H1 (cell line): ENCODE measurements at regions not wholly inside any gene's neighbourhood (a gene's known extent, or its start where the extent isn't known, plus 50 kb on each side); places are given as distances from the start of the nearest gene placed in this dataset.

Experiments
- CEBPB ChIP-seq: IDR thresholded peaks from 2 replicates; pipeline ENCODE4 v1.6.1; 2012; ENCODE audit warnings: low read depth, low read length
- PHF8 ChIP-seq: fragments of 200-600 bp; sonication (generic); conservative IDR thresholded peaks from 2 replicates; pipeline ENCODE4 v1.7.1; 2012; ENCODE audit warnings: low read depth, mild to moderate bottlenecking, inconsistent platforms, low read length, moderate library complexity
- POLR2AphosphoS5 ChIP-seq: IDR thresholded peaks from 2 replicates; pipeline ENCODE4 v1.6.1; 2011; ENCODE audit warnings: low read depth, low read length
- RAD21 ChIP-seq, 2 experiments: IDR thresholded peaks in 1 of 2; conservative IDR thresholded peaks in 1 of 2; 2 replicates each; pipeline ENCODE4 v1.6.1; 2011; ENCODE audit warnings: low read depth in 2 of 2, low read length in 2 of 2, improper control_type of control experiment in 1 of 2, inconsistent platforms in 1 of 2, mild to moderate bottlenecking in 1 of 2, moderate library complexity in 1 of 2
- RBBP5 ChIP-seq: IDR thresholded peaks from 2 replicates; pipeline ENCODE4 v1.7.1; 2012; ENCODE audit warnings: low read depth, mild to moderate bottlenecking, inconsistent platforms, low read length, moderate library complexity, borderline replicate concordance
- TF ChIP-seq, protein P1 (sequence below): fragments of 300-600 bp; sonication (generic); IDR thresholded peaks from 2 replicates; pipeline ENCODE4 v1.7.1; 2012; ENCODE audit warnings: low read length, moderate library complexity, mild to moderate bottlenecking, inconsistent platforms; ENCODE audit not compliant: insufficient replicate concordance
- TF ChIP-seq, protein P2 (sequence below): IDR thresholded peaks from 2 replicates; pipeline ENCODE4 v1.6.1; 2012; ENCODE audit warnings: inconsistent platforms

DNA sequence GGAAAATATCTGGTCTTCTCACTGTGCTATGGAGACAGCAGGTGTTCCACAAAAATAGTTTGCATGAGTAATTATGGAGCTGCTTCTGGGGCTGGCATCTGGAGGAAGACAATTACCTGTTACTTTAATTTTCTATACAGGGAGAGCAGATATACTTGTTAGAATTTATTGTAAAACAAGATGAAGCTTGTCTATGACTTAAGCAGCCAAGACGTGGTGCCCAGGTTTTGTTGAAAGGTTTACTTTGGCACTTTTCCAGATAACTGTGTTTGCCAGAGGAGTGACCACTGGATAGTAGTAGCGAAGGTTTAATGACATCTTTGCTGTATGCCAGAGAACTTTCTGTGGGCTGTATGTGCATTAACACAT is 134.5 kb upstream of the KL start (continued):
- TF ChIP-seq, protein P1, sequence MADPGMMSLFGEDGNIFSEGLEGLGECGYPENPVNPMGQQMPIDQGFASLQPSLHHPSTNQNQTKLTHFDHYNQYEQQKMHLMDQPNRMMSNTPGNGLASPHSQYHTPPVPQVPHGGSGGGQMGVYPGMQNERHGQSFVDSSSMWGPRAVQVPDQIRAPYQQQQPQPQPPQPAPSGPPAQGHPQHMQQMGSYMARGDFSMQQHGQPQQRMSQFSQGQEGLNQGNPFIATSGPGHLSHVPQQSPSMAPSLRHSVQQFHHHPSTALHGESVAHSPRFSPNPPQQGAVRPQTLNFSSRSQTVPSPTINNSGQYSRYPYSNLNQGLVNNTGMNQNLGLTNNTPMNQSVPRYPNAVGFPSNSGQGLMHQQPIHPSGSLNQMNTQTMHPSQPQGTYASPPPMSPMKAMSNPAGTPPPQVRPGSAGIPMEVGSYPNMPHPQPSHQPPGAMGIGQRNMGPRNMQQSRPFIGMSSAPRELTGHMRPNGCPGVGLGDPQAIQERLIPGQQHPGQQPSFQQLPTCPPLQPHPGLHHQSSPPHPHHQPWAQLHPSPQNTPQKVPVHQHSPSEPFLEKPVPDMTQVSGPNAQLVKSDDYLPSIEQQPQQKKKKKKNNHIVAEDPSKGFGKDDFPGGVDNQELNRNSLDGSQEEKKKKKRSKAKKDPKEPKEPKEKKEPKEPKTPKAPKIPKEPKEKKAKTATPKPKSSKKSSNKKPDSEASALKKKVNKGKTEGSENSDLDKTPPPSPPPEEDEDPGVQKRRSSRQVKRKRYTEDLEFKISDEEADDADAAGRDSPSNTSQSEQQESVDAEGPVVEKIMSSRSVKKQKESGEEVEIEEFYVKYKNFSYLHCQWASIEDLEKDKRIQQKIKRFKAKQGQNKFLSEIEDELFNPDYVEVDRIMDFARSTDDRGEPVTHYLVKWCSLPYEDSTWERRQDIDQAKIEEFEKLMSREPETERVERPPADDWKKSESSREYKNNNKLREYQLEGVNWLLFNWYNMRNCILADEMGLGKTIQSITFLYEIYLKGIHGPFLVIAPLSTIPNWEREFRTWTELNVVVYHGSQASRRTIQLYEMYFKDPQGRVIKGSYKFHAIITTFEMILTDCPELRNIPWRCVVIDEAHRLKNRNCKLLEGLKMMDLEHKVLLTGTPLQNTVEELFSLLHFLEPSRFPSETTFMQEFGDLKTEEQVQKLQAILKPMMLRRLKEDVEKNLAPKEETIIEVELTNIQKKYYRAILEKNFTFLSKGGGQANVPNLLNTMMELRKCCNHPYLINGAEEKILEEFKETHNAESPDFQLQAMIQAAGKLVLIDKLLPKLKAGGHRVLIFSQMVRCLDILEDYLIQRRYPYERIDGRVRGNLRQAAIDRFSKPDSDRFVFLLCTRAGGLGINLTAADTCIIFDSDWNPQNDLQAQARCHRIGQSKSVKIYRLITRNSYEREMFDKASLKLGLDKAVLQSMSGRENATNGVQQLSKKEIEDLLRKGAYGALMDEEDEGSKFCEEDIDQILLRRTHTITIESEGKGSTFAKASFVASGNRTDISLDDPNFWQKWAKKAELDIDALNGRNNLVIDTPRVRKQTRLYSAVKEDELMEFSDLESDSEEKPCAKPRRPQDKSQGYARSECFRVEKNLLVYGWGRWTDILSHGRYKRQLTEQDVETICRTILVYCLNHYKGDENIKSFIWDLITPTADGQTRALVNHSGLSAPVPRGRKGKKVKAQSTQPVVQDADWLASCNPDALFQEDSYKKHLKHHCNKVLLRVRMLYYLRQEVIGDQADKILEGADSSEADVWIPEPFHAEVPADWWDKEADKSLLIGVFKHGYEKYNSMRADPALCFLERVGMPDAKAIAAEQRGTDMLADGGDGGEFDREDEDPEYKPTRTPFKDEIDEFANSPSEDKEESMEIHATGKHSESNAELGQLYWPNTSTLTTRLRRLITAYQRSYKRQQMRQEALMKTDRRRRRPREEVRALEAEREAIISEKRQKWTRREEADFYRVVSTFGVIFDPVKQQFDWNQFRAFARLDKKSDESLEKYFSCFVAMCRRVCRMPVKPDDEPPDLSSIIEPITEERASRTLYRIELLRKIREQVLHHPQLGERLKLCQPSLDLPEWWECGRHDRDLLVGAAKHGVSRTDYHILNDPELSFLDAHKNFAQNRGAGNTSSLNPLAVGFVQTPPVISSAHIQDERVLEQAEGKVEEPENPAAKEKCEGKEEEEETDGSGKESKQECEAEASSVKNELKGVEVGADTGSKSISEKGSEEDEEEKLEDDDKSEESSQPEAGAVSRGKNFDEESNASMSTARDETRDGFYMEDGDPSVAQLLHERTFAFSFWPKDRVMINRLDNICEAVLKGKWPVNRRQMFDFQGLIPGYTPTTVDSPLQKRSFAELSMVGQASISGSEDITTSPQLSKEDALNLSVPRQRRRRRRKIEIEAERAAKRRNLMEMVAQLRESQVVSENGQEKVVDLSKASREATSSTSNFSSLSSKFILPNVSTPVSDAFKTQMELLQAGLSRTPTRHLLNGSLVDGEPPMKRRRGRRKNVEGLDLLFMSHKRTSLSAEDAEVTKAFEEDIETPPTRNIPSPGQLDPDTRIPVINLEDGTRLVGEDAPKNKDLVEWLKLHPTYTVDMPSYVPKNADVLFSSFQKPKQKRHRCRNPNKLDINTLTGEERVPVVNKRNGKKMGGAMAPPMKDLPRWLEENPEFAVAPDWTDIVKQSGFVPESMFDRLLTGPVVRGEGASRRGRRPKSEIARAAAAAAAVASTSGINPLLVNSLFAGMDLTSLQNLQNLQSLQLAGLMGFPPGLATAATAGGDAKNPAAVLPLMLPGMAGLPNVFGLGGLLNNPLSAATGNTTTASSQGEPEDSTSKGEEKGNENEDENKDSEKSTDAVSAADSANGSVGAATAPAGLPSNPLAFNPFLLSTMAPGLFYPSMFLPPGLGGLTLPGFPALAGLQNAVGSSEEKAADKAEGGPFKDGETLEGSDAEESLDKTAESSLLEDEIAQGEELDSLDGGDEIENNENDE = no peak
- TF ChIP-seq PHF8 = no peak
- no peak for TF ChIP-seq RAD21 (IDR thresholded peaks at IDR 0.05 in 1 of 2, conservative IDR thresholded peaks at IDR 0.05 in 1 of 2; ENCODE audit: low read depth in 2 of 2, low read length in 2 of 2)
- TF ChIP-seq, protein P2, sequence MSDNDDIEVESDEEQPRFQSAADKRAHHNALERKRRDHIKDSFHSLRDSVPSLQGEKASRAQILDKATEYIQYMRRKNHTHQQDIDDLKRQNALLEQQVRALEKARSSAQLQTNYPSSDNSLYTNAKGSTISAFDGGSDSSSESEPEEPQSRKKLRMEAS = no peak
- no peak for TF ChIP-seq CEBPB
- TF ChIP-seq POLR2AphosphoS5 = no peak
- TF ChIP-seq RBBP5 = no peak
